Ascending aorta (tissue), 2 donors: ENCODE measurements at regions not wholly inside any gene's neighbourhood (a gene's known extent, or its start where the extent isn't known, plus 50 kb on each side); places are given as distances from the start of the nearest gene placed in this dataset.
"Not testable (repeated sequence)": the region's sequence is repeated elsewhere in the genome, so short reads cannot be mapped to it uniquely, and the experiment has no call there.

Experiments
- DNase-seq, 2 donors: peaks; one replicate each; pipeline ENCODE4 v3.0.0-alpha.2; 2019; ENCODE audit warnings: low spot score in 2 of 2
- H3K27ac ChIP-seq, 2 donors: fragments of 200-600 bp; sonication (generic); one replicate each; pipeline ENCODE4 v1.5.1; 2016 to 2017; ENCODE audit warnings: mild to moderate bottlenecking in 1 of 2
- H3K27me3 ChIP-seq: fragments of 200-600 bp; sonication (generic); one replicate; pipeline ENCODE4 v1.5.1; 2017
- H3K36me3 ChIP-seq, 2 donors: fragments of 200-600 bp; sonication (generic); one replicate each; pipeline ENCODE4 v1.5.1; 2016
- H3K4me1 ChIP-seq, 2 donors: fragments of 200-600 bp; sonication (generic); one replicate each; pipeline ENCODE4 v1.5.1; 2016 to 2017; ENCODE audit warnings: mild to moderate bottlenecking in 1 of 2
- H3K4me3 ChIP-seq, 2 donors: fragments of 200-600 bp; sonication (generic); one replicate each; pipeline ENCODE4 v1.5.1; 2016 to 2017; ENCODE audit warnings: mild to moderate bottlenecking in 1 of 2
- H3K9me3 ChIP-seq, 2 donors: fragments of 200-600 bp; sonication (generic); one replicate each; pipeline ENCODE4 v1.5.1; 2016
- intact Hi-C: fragments of 100-400 bp; cut with DNase I; formaldehyde crosslinking; loops from one replicate; pipeline ENCODE4 v1.15.1; 2023

GRCh38 chr9:40361018-40361417 is 767.5 kb downstream of the FOXD4L6 start:
- H3K27ac ChIP-seq, H3K9me3 ChIP-seq, intact Hi-C loops, H3K36me3 ChIP-seq, H3K4me3 ChIP-seq, H3K4me1 ChIP-seq, H3K27me3 ChIP-seq: not testable (repeated sequence)
- peak in 1 of 2 donors; percentile 8 for DNase-seq

DNA sequence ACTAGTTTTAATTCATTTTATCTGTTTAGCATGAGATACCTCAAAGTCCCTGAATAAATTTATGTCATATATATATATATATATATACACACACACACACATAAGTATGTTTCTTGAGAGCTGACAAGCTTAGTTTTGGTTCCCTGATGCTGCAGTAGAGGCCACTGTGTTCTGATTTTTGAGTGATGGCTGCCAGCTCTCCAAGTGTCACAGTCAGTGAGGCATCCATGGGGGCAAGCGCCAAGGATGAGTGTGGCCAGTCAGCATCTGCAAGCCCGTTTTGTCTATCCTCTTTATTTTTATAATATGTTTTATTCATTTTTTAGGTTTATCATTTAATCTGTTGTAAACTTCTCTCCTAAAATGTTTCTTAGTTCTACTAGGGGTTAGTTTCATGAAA is 797.5 kb downstream of the FOXD4L6 start:
- DNase-seq, intact Hi-C loops, H3K9me3 ChIP-seq, H3K27me3 ChIP-seq, H3K36me3 ChIP-seq, H3K4me3 ChIP-seq, H3K27ac ChIP-seq, H3K4me1 ChIP-seq: not testable (repeated sequence)

GRCh38 chr9:40328907-40329306 is 799.6 kb downstream of the FOXD4L6 start:
- H3K27me3 ChIP-seq, DNase-seq, intact Hi-C loops, H3K9me3 ChIP-seq, H3K27ac ChIP-seq, H3K4me1 ChIP-seq, H3K36me3 ChIP-seq, H3K4me3 ChIP-seq: not testable (repeated sequence)

- H3K27ac ChIP-seq, H3K9me3 ChIP-seq, H3K4me1 ChIP-seq, H3K4me3 ChIP-seq, H3K27me3 ChIP-seq, DNase-seq, H3K36me3 ChIP-seq, intact Hi-C loops: not testable (repeated sequence)
Measured at GRCh38 chr9:40326179-40326578, 802.3 kb downstream of the FOXD4L6 start.

DNA sequence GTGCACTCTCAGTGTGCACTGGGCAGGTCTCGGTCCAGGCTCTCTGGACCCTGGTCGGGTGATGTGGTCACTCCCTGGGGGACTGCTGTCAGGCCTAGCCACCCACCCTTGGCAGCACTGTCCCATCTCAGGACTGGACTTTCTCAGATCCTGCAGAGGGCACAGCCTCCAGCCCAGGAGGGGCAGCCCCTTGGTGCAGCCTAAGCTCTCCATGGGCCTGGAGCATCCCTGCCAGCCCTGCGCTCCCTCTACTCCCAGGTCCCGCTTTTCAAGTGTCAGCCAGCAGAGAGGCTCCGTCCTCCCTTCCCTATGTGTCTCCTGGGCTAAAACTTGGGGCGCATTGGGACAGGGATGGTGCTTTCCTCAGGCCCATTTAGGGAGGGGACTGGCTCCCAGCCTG is 805.8 kb downstream of the FOXD4L6 start:
- H3K36me3 ChIP-seq, H3K27me3 ChIP-seq, H3K4me1 ChIP-seq, H3K4me3 ChIP-seq, H3K9me3 ChIP-seq, intact Hi-C loops, H3K27ac ChIP-seq: not testable (repeated sequence)
- peak in 1 of 2 donors; percentile 37 for DNase-seq

DNA sequence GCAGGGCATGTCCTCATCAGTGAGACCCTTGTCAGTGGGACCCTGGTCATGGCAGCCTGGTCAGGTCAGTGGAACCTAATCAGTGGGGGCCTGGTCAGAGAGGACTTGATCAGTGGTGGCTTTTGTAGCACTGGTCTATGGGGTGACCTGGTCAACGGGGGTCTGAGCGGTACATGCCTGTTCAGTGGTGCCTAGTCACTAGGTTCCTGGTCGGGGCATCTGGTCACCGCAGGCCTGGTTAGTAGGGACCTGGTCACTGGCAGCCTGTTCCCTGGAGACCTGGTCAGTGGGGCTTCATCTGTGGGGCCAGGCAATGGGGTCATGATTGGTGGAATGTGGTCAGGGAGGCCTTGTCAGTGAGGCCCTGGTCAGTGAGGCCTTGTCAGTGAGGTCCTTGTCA is 806.6 kb downstream of the FOXD4L6 start:
- H3K9me3 ChIP-seq, H3K4me3 ChIP-seq, H3K36me3 ChIP-seq, H3K27me3 ChIP-seq, intact Hi-C loops, H3K4me1 ChIP-seq, H3K27ac ChIP-seq: not testable (repeated sequence)
- DNase-seq = peak in 1 of 2 donors; percentile 25

- H3K9me3 ChIP-seq, H3K27me3 ChIP-seq, H3K36me3 ChIP-seq, H3K4me1 ChIP-seq, H3K4me3 ChIP-seq, intact Hi-C loops, DNase-seq, H3K27ac ChIP-seq: not testable (repeated sequence)
Measured at GRCh38 chr9:40321204-40321603, 807.3 kb downstream of the FOXD4L6 start.

DNA sequence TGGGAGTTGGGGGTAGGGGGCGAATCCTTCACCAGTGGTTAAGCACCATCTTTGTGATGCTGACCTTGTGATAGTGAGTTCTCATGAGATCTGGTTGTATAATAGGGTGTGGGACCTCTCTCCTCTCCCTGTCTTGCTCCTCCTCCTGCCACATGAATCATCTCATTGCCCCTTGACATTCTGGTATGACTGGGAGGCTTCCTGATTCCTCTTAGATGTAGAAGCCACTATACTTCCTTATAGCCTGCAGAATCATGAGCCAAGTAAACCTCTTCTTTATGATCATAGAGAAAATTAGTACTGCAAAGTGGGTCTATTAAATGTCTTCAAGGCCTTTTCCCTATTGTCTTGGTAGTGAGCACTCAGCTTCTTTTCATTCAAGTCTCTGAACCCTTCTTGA is 813.3 kb downstream of the FOXD4L6 start:
- H3K4me1 ChIP-seq, DNase-seq, intact Hi-C loops, H3K27me3 ChIP-seq, H3K27ac ChIP-seq, H3K9me3 ChIP-seq, H3K36me3 ChIP-seq, H3K4me3 ChIP-seq: not testable (repeated sequence)

DNA sequence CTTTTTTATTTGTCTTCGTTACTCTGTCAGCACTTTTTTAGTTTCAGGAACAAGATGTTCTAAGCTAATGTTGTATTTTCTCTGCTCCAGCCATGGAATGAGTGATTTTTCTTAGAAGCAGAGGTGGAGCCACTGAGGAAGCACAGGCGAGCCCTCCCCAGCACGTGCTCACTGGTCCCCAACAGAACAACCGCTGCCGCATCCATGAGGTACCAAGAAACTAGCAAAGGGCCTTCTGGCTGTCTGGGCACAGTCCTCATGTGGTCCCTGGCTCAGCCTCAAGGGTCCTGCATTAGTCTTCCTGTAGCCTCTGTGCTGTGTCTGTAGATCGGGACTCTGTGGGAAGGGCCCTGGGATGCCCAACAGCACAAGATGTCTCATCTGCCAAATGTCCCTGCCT is 838.5 kb downstream of the FOXD4L6 start:
- intact Hi-C loops, H3K27ac ChIP-seq, H3K36me3 ChIP-seq, DNase-seq, H3K27me3 ChIP-seq, H3K9me3 ChIP-seq, H3K4me1 ChIP-seq, H3K4me3 ChIP-seq: not testable (repeated sequence)
